ENCODE measurements at regions not wholly inside any gene's neighbourhood (a gene's known extent, or its start where the extent isn't known, plus 50 kb on each side); places are given as distances from the start of the nearest gene placed in this dataset.

DNA sequence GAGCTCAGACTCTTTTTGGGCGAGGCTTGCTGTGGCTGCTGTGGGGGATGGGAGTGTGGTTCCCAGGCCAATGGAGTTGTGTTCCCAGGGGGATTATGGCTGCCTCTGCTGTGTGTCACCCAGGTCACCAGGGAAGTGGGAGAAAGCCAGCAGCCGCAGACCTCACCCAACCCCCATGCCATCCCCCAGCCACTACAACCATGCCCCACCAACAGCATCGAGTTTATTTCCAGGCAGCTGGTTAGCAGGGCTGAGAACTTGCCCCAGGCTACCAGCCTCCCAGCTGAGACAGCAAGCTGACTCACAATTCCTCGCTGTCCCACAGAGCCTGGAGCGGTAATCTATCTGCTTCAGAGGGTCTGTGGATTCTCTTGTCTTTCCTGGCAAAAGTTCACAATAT, 331.7 kb downstream of the FRK start:
- TF ChIP-seq EZH2 (IDR thresholded peaks at IDR 0.05; ENCODE audit: borderline replicate concordance, low read depth, low read length, poor library complexity, severe bottlenecking) = no peak
- TF ChIP-seq, protein P1, sequence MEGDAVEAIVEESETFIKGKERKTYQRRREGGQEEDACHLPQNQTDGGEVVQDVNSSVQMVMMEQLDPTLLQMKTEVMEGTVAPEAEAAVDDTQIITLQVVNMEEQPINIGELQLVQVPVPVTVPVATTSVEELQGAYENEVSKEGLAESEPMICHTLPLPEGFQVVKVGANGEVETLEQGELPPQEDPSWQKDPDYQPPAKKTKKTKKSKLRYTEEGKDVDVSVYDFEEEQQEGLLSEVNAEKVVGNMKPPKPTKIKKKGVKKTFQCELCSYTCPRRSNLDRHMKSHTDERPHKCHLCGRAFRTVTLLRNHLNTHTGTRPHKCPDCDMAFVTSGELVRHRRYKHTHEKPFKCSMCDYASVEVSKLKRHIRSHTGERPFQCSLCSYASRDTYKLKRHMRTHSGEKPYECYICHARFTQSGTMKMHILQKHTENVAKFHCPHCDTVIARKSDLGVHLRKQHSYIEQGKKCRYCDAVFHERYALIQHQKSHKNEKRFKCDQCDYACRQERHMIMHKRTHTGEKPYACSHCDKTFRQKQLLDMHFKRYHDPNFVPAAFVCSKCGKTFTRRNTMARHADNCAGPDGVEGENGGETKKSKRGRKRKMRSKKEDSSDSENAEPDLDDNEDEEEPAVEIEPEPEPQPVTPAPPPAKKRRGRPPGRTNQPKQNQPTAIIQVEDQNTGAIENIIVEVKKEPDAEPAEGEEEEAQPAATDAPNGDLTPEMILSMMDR (conservative IDR thresholded peaks at IDR 0.05; ENCODE audit: low read depth, low read length) = no peak

All from A673 (cell line).